Parathyroid adenoma (tissue), 2 donors: ENCODE measurements at regions not wholly inside any gene's neighbourhood (a gene's known extent, or its start where the extent isn't known, plus 50 kb on each side); places are given as distances from the start of the nearest gene placed in this dataset.

ENCODE experiments used
- H2AFZ ChIP-seq: fragments of 300-600 bp; sonication (generic); one replicate; pipeline ENCODE4 v1.7.0; 2017; ENCODE audit warnings: antibody characterized with exemption, mild to moderate bottlenecking
- H3K27ac ChIP-seq: fragments of 300-600 bp; sonication (generic); one replicate; pipeline ENCODE4 v1.7.0; 2017
- H3K27me3 ChIP-seq: fragments of 300-600 bp; sonication (generic); one replicate; pipeline ENCODE4 v1.7.0; 2017; ENCODE audit warnings: low read length; ENCODE audit not compliant: control insufficient read depth, insufficient read depth
- H3K36me3 ChIP-seq: fragments of 300-600 bp; sonication (generic); one replicate; pipeline ENCODE4 v1.7.0; 2017; ENCODE audit warnings: low read length; ENCODE audit not compliant: control insufficient read depth, insufficient read depth
- H3K4me1 ChIP-seq: fragments of 300-600 bp; sonication (generic); one replicate; pipeline ENCODE4 v1.7.0; 2017; ENCODE audit warnings: control low read depth
- H3K4me2 ChIP-seq: fragments of 300-600 bp; sonication (generic); one replicate; pipeline ENCODE4 v1.7.0; 2017; ENCODE audit warnings: low read length
- H3K4me3 ChIP-seq: fragments of 300-600 bp; sonication (generic); one replicate; pipeline ENCODE4 v1.7.0; 2017; ENCODE audit warnings: low read depth, low read length
- H3K79me2 ChIP-seq: fragments of 300-600 bp; sonication (generic); one replicate; pipeline ENCODE4 v1.7.0; 2017; ENCODE audit warnings: control low read depth
- H3K9ac ChIP-seq: fragments of 300-600 bp; sonication (generic); one replicate; pipeline ENCODE4 v1.7.0; 2017; ENCODE audit warnings: mild to moderate bottlenecking
- H3K9me3 ChIP-seq: fragments of 300-600 bp; sonication (generic); one replicate; pipeline ENCODE4 v1.7.0; 2017; ENCODE audit warnings: low read length; ENCODE audit not compliant: control insufficient read depth
- TF ChIP-seq, protein P1 (sequence below): fragments of 300-600 bp; sonication (generic); IDR thresholded peaks from one replicate; pipeline ENCODE4 v1.7.0; 2017; ENCODE audit warnings: antibody characterized with exemption, mild to moderate bottlenecking
- donor health status: primary hyperparathyroidism.

DNA sequence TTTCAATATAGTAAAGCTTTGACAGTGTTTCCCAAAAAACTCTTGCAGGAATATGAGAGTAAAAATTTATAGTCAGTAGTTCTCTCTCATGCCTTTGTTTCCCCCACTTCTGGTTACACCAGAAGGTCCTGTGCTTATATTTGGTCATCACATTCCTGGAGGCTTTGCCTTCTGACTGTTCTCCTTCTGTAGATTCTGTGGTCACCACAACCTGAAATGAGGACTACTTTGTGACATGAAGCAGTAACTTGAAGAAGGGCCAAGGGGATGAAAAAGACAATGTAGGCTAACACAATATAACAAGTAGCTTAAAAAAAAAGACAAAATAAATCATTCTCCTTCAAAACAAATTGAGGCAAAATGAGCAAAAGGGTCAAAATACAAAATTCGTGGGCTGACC, 366.2 kb upstream of the NR3C2 start:
- Histone ChIP-seq H3K36me3 (no peaks in the 10 kb centered on the region), H3K27me3 (no peaks in the 10 kb centered on the region), H3K27ac (no peak overlapping the region), H3K4me3 (no peak overlapping the region), H3K9me3 (no peaks in the 10 kb centered on the region), H3K79me2 (no peaks in the 10 kb centered on the region), H3K4me2 (no peak overlapping the region), H2AFZ (no peak overlapping the region), H3K4me1 (no peaks in the 10 kb centered on the region), H3K9ac (no peak overlapping the region)
- TF ChIP-seq, protein P1, sequence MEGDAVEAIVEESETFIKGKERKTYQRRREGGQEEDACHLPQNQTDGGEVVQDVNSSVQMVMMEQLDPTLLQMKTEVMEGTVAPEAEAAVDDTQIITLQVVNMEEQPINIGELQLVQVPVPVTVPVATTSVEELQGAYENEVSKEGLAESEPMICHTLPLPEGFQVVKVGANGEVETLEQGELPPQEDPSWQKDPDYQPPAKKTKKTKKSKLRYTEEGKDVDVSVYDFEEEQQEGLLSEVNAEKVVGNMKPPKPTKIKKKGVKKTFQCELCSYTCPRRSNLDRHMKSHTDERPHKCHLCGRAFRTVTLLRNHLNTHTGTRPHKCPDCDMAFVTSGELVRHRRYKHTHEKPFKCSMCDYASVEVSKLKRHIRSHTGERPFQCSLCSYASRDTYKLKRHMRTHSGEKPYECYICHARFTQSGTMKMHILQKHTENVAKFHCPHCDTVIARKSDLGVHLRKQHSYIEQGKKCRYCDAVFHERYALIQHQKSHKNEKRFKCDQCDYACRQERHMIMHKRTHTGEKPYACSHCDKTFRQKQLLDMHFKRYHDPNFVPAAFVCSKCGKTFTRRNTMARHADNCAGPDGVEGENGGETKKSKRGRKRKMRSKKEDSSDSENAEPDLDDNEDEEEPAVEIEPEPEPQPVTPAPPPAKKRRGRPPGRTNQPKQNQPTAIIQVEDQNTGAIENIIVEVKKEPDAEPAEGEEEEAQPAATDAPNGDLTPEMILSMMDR, result no peak

DNA sequence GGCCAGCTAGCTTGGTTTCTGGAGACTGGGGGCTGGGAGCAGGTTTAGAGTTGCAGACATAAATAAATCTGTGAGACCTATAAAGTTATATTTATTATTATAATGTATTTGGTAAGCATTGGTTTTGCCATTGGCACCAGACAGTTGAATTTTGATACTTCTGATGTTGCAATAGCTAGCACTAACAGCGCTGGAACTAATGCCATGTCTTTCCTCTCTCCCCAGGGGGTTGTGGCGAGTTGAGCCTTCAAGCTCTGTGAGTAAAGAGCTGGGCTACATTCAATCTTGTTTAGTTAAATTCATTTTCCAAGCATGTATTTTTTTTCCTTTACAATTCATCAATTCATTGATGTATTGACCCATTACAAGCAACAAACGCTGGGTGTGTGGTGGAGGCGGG, 358.7 kb upstream of the NR3C2 start:
- Histone ChIP-seq H3K4me1 (no peaks in the 10 kb centered on the region), H3K36me3 (no peaks in the 10 kb centered on the region), H3K4me3 (no peak overlapping the region), H3K9me3 (no peaks in the 10 kb centered on the region), H3K79me2 (no peaks in the 10 kb centered on the region), H3K27me3 (no peaks in the 10 kb centered on the region), H3K9ac (no peak overlapping the region), H2AFZ (no peak overlapping the region), H3K27ac (no peak overlapping the region), H3K4me2 (no peak overlapping the region)
- TF ChIP-seq, protein P1, result no peak

GRCh38 chr4:148800336-148800885, 358.2 kb upstream of the NR3C2 start:
- Histone ChIP-seq H3K4me2 (no peak overlapping the region), H3K36me3 (no peaks in the 10 kb centered on the region), H3K27me3 (no peaks in the 10 kb centered on the region), H3K4me1 (no peaks in the 10 kb centered on the region), H2AFZ (no peak overlapping the region), H3K9ac (no peak overlapping the region), H3K9me3 (no peaks in the 10 kb centered on the region), H3K79me2 (no peaks in the 10 kb centered on the region), H3K27ac (no peak overlapping the region), H3K4me3 (no peak overlapping the region)
- TF ChIP-seq, protein P1, result no peak

DNA sequence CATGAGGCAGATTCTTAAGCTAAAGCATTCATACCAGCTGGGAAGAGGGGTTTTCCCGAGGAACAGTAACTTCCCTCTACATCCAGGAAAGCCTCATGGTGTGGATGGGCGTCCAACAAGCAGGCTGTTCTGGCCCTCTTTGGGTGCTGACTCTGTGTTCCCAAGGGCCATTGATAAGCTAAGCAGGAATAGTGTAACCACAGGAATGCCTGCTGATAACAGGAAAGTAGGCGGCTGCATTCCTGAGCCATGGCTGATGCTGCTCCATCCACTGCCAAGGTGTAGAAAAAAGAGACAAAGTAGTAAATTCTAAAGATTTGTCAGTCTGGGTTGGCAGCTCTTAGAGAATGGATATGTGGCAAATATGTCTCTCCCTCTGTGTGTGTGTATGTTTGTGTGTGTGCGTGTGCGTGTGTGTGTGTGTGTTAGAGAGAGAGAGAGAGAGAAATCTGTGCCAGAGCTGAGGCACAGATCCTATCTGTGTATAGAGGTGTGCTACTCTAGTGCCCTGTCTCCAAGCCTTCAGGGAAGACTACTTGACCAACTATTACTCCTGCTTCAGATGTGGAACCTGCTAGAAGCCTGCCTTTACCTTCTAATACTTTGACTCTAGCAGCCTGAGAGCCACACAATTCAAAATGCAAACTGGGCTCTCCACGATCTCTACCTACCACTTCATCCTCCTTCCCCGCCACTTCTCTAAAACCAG, 353.1 kb upstream of the NR3C2 start:
- TF ChIP-seq, protein P1, result no peak
- H3K36me3 ChIP-seq, result no peaks in the 10 kb centered on the region
- H3K4me1 ChIP-seq, result no peaks in the 10 kb centered on the region
- no peak overlapping the region for H3K4me2 ChIP-seq
- H3K79me2 ChIP-seq, result no peaks in the 10 kb centered on the region
- H3K4me3 ChIP-seq, result no peak overlapping the region
- H3K27me3 ChIP-seq, result no peaks in the 10 kb centered on the region
- H2AFZ ChIP-seq, result no peak overlapping the region
- no peak overlapping the region for H3K9ac ChIP-seq
- no peak overlapping the region for H3K27ac ChIP-seq
- H3K9me3 ChIP-seq, result no peaks in the 10 kb centered on the region

DNA sequence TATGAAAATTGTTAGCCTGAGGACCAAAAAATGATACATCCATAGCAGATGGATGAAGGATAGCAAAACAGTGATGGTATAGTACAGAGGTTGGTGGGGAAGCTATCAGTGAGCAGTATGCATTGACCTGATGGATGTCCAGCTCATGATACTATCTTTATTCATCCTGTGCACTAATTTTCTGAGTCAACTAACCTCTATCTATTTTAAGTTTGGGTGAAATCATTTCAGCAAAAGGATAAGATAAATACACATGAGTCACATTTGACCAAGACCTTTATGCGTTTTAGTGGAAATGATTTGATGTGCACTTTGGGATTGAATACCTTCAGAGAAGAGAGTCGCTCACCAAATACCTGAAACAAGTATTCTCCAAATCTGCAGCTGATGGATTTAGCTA, 351.0 kb upstream of the NR3C2 start:
- no peaks in the 10 kb centered on the region for H3K4me1 ChIP-seq
- TF ChIP-seq, protein P1, result no peak
- H3K79me2 ChIP-seq, result no peaks in the 10 kb centered on the region
- H3K9ac ChIP-seq, result no peak overlapping the region
- H3K4me3 ChIP-seq, result no peak overlapping the region
- no peak overlapping the region for H2AFZ ChIP-seq
- no peaks in the 10 kb centered on the region for H3K27me3 ChIP-seq
- no peak overlapping the region for H3K27ac ChIP-seq
- H3K4me2 ChIP-seq, result no peak overlapping the region
- no peaks in the 10 kb centered on the region for H3K36me3 ChIP-seq
- no peaks in the 10 kb centered on the region for H3K9me3 ChIP-seq
